ENCODE measurements at regions not wholly inside any gene's neighbourhood (a gene's known extent, or its start where the extent isn't known, plus 50 kb on each side); places are given as distances from the start of the nearest gene placed in this dataset.

DNA sequence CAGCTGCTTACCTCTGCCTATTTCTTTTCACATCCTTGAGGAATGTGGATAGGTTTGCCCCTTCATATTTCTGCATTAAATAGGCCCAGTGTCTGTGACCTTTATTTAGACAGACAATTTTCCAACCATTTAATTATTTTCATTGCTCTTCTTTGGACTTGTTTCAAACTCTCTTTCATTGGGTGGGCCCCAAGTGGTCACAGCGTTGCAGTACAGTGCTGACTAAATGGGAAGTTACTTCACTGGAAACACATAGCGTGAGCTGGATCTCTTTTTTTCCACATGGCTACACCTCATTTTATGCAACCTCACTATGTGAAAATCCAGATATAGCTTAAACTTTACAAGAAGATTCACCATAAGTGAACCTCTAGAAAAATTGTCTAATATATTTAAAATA, 438.9 kb downstream of the ADAMTS20 start:
- Histone ChIP-seq H3K27me3 (ENCODE audit: control insufficient read depth in 1 of 2, insufficient read depth in 2 of 2, low read length in 1 of 2) (no peaks in the 10 kb centered on the region), H3K36me3 (ENCODE audit: control insufficient read depth in 1 of 2, insufficient read depth in 2 of 2, low read length in 1 of 2) (no peaks in the 10 kb centered on the region), H3K9me3 (ENCODE audit: control insufficient read depth, low read length) (no peaks in the 10 kb centered on the region), H3K4me1 (ENCODE audit: control insufficient read depth in 1 of 2, insufficient read depth in 2 of 2, low read length in 2 of 2) (no peaks in the 10 kb centered on the region), H3K4me3 (ENCODE audit: low read length in 2 of 2) (no peak overlapping the region), H3K27ac (ENCODE audit: low read depth in 1 of 2, low read length in 2 of 2) (no peak overlapping the region)
- DNase-seq (no peak), ATAC-seq (ENCODE audit: low FRiP score) (no peak)
- 90 to 92% methylated on average over 2 of the region's 2 CpGs for WGBS, 2 donors
- intact Hi-C loops (cut with DNase I), result no loop called here

DNA sequence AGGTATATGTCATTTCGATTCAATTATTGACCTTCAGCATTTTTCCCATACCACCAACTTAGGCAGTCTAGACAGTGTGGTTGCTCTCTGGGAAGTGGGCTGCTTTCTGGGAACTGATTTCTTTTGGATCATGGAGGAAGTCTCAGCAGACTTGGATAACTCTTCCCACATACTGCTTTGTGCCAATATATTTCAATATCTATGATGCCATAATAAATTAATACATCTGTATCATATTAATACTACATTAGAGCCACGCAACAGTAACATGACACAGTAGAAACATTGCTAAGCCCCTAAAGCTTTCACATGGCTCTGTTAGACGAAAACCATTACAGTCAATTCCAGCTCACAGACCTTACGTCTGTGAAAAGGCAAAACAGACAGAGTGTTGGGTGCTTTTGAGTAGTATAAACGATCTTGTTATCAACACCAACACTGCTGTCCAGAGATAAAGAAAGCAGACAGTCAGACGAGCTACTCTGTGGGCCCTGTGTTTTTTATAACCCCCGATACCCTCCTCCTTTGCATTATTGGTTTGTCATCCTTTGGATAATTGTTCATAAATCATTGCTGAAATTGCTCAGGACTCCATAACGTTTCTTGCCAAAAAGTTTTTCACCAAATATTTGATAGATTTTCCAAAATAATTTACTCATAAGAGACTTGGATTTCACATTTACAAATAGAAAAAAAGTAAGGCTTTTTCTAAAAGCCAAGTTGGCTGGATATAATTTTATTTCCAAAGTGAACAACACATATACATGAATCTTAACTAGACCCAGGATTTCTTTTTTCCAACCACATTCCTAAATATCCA, 439.7 kb downstream of the ADAMTS20 start:
- Histone ChIP-seq H3K27ac (ENCODE audit: low read depth in 1 of 2, low read length in 2 of 2) (no peak overlapping the region), H3K36me3 (ENCODE audit: control insufficient read depth in 1 of 2, insufficient read depth in 2 of 2, low read length in 1 of 2) (no peaks in the 10 kb centered on the region), H3K9me3 (ENCODE audit: control insufficient read depth, low read length) (no peaks in the 10 kb centered on the region), H3K4me1 (ENCODE audit: control insufficient read depth in 1 of 2, insufficient read depth in 2 of 2, low read length in 2 of 2) (no peaks in the 10 kb centered on the region), H3K4me3 (ENCODE audit: low read length in 2 of 2) (no peak overlapping the region), H3K27me3 (ENCODE audit: control insufficient read depth in 1 of 2, insufficient read depth in 2 of 2, low read length in 1 of 2) (no peaks in the 10 kb centered on the region)
- intact Hi-C loops (cut with DNase I), result no loop called here
- ATAC-seq (ENCODE audit: low FRiP score) (peak; percentile 59), DNase-seq (no peak)
- WGBS, 2 donors, result 39 to 45% methylated on average over 8 of the region's 8 CpGs

DNA sequence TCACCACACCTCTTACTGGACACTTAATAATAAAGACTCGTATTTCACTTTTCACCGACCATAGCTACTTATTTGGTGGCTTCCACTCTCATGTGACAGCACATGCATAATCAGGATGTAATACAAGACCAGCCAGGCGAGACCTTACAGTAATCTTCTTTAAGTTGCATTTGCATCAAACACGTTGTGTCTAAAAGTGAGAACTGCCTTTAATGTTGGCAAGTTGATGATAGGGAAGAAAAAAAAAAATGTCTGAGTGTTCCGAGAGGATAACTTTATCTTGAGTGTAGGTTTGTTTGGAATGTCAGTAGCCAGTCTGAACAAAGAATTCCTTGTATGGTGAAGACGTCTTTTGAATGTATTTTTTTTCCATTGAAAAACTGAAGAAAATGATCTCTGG, 440.4 kb downstream of the ADAMTS20 start:
- intact Hi-C loops (cut with DNase I), result no loop called here
- ATAC-seq (ENCODE audit: low FRiP score), result no peak
- Histone ChIP-seq H3K27me3 (ENCODE audit: control insufficient read depth in 1 of 2, insufficient read depth in 2 of 2, low read length in 1 of 2) (no peaks in the 10 kb centered on the region), H3K36me3 (ENCODE audit: control insufficient read depth in 1 of 2, insufficient read depth in 2 of 2, low read length in 1 of 2) (no peaks in the 10 kb centered on the region), H3K27ac (ENCODE audit: low read depth in 1 of 2, low read length in 2 of 2) (no peak overlapping the region), H3K4me1 (ENCODE audit: control insufficient read depth in 1 of 2, insufficient read depth in 2 of 2, low read length in 2 of 2) (no peaks in the 10 kb centered on the region), H3K4me3 (ENCODE audit: low read length in 2 of 2) (no peak overlapping the region), H3K9me3 (ENCODE audit: control insufficient read depth, low read length) (no peaks in the 10 kb centered on the region)
- WGBS, 2 donors, result 56 to 59% methylated on average over 6 of the region's 6 CpGs
- no peak for DNase-seq

DNA sequence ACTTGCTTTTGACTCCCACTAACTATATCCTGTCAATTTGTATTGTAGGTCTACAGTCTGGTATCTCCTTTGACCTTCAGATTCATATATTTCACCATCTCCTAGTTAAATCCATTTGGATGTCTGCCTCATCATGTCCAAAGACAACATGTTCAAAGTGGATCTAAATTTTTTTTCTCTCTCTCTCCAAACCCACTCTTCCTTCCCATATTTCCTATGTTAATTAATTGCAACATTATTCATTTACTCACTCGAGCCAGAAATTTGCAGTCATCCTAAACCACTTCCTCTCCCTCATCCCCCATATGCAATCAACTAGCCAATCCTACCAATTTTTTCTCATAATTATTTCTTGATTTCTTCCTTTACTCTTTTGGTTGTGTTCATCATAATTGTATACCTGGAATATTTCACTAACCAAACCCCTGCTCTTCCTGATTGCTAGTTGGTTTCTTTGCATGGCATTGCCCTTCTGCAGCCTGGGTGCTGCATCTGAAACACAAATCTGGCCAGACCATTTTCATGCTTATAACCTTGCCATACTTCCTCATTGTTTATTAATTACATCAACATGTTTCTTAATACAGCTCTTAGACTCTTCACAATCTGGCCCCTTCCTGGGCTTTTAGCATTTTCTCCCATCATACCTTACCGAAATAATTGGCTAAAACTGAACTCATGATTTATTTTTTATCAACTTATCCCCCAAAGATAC, 442.2 kb downstream of the ADAMTS20 start:
- DNase-seq (no peak), ATAC-seq (ENCODE audit: low FRiP score) (no peak)
- intact Hi-C loops (cut with DNase I), result no loop called here
- Histone ChIP-seq H3K27ac (ENCODE audit: low read depth in 1 of 2, low read length in 2 of 2) (no peak overlapping the region), H3K4me3 (ENCODE audit: low read length in 2 of 2) (no peak overlapping the region), H3K9me3 (ENCODE audit: control insufficient read depth, low read length) (no peaks in the 10 kb centered on the region), H3K36me3 (ENCODE audit: control insufficient read depth in 1 of 2, insufficient read depth in 2 of 2, low read length in 1 of 2) (no peaks in the 10 kb centered on the region), H3K27me3 (ENCODE audit: control insufficient read depth in 1 of 2, insufficient read depth in 2 of 2, low read length in 1 of 2) (no peaks in the 10 kb centered on the region), H3K4me1 (ENCODE audit: control insufficient read depth in 1 of 2, insufficient read depth in 2 of 2, low read length in 2 of 2) (no peaks in the 10 kb centered on the region)
- 94 to 100% methylated on average over 2 of the region's 2 CpGs for WGBS, 2 donors

DNA sequence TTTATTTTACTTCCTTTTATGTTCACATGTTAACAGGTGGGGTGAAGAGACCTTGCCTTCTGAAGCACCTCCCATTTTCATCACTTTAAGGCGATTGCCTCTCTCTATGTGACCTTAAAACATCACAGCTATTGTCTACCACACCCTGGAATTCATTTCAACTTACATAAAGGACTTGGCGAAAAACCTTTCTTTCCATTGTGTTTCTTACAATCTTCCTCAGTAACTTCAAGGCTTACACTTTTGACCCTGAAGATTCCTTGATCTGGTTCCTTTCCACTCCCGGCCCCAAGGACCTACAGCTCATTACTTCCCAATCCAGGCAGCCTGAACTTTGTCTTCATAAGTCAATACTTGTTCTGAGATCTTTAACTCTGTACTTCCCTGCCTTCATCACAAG, 443.3 kb downstream of the ADAMTS20 start:
- no peaks in the 10 kb centered on the region for H3K27me3 ChIP-seq (ENCODE audit: control insufficient read depth in 1 of 2, insufficient read depth in 2 of 2, low read length in 1 of 2)
- H3K27ac ChIP-seq (ENCODE audit: low read depth in 1 of 2, low read length in 2 of 2), result no peak overlapping the region
- no peaks in the 10 kb centered on the region for H3K36me3 ChIP-seq (ENCODE audit: control insufficient read depth in 1 of 2, insufficient read depth in 2 of 2, low read length in 1 of 2)
- ATAC-seq (ENCODE audit: low FRiP score) (no peak), DNase-seq (no peak)
- no peaks in the 10 kb centered on the region for H3K4me1 ChIP-seq (ENCODE audit: control insufficient read depth in 1 of 2, insufficient read depth in 2 of 2, low read length in 2 of 2)
- H3K4me3 ChIP-seq (ENCODE audit: low read length in 2 of 2), result no peak overlapping the region
- intact Hi-C loops (cut with DNase I), result no loop called here
- no peaks in the 10 kb centered on the region for H3K9me3 ChIP-seq (ENCODE audit: control insufficient read depth, low read length)
- 94 to 95% methylated on average over 3 of the region's 3 CpGs for WGBS, 2 donors

DNA sequence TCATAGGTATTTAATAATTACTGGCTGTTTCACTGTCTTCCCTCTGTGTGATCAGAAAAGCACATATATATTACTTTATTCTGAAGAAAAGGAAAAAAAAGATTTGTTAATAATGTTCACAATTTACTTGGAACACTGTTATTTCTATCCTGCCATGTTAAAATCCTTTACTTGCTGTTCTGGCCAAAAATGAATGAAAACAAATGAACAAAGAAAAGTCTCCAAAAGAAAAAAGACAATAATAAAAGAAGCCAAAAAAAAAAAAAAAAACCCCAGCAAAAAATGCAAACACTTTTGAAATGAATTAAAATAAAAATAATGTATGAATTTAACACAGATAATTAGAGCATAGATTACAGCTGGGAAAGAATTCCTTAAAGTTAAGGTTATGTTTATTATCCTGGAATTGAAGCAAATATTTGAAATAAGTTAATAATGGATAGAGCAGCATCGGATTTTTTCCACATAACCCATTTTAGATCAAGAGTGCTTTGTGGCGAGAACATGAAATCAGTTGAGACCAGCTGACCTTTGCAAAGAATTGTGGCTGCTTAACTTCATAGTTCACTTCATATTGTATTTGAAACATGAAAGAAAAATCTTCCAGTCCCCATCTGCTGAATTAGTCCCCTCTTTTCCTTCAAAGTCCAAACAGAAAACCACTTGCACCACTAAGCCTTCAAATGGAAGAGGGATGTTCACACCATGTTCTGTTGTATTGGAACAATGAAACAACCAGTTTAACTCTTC, 444.8 kb downstream of the ADAMTS20 start:
- WGBS, 2 donors, result 10 to 11% methylated on average over 2 of the region's 2 CpGs
- no peak overlapping the region for H3K27ac ChIP-seq (ENCODE audit: low read depth in 1 of 2, low read length in 2 of 2)
- H3K9me3 ChIP-seq (ENCODE audit: control insufficient read depth, low read length), result no peaks in the 10 kb centered on the region
- intact Hi-C loops (cut with DNase I), result no loop called here
- no peak for DNase-seq
- no peaks in the 10 kb centered on the region for H3K27me3 ChIP-seq (ENCODE audit: control insufficient read depth in 1 of 2, insufficient read depth in 2 of 2, low read length in 1 of 2)
- no peaks in the 10 kb centered on the region for H3K36me3 ChIP-seq (ENCODE audit: control insufficient read depth in 1 of 2, insufficient read depth in 2 of 2, low read length in 1 of 2)
- H3K4me1 ChIP-seq (ENCODE audit: control insufficient read depth in 1 of 2, insufficient read depth in 2 of 2, low read length in 2 of 2), result no peaks in the 10 kb centered on the region
- no peak for ATAC-seq (ENCODE audit: low FRiP score)
- no peak overlapping the region for H3K4me3 ChIP-seq (ENCODE audit: low read length in 2 of 2)

DNA sequence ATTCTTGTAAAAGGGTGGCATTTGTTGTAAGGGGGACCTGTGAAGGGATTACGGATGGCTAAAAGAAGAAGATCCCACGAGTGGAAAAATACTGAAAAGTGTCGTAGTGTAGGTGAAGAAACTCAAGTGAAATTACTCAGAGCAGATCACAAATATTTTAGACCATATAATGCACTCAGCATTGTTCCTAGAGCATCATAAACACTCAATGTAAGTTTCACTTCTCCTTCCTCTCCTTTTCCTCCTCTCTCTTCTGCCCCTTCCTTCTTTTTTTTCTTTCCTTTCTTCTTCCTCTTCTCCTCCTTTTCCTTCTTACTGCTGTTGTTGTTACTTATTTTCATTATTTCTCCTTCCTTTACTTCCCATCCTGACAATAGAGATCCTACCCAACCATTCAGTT, 445.6 kb downstream of the ADAMTS20 start:
- WGBS, 2 donors, result 57 to 60% methylated on average over 3 of the region's 3 CpGs
- H3K27ac ChIP-seq (ENCODE audit: low read depth in 1 of 2, low read length in 2 of 2), result no peak overlapping the region
- DNase-seq (no peak), ATAC-seq (ENCODE audit: low FRiP score) (no peak)
- no peaks in the 10 kb centered on the region for H3K36me3 ChIP-seq (ENCODE audit: control insufficient read depth in 1 of 2, insufficient read depth in 2 of 2, low read length in 1 of 2)
- no peaks in the 10 kb centered on the region for H3K9me3 ChIP-seq (ENCODE audit: control insufficient read depth, low read length)
- no peaks in the 10 kb centered on the region for H3K27me3 ChIP-seq (ENCODE audit: control insufficient read depth in 1 of 2, insufficient read depth in 2 of 2, low read length in 1 of 2)
- intact Hi-C loops (cut with DNase I), result no loop called here
- H3K4me1 ChIP-seq (ENCODE audit: control insufficient read depth in 1 of 2, insufficient read depth in 2 of 2, low read length in 2 of 2), result no peaks in the 10 kb centered on the region
- H3K4me3 ChIP-seq (ENCODE audit: low read length in 2 of 2), result no peak overlapping the region

DNA sequence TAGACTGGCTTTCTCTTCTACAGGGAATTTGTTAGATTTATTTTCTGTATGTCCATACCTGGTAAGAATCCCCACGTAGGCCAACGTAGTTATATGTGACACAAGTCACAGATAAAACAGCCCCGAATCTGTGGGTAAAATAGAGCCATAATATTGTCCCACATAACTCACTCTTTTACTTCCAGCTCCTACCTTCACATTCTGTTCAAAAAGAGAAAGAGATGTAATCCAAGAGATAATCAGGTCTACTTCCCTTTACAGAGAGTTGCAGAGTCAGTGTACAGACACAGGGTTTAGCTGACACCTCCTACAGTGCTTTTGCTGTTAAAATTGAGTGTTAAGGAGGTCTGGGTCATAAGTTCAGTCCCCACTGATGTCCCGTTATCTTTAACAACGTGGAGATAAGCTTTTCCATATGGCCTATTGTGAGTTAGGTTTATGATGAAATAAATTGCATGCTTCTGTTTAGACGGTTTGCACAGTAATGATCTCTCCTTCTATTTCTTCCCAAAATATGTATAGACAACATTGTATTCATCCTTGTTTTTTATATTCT, 446.5 kb downstream of the ADAMTS20 start:
- Histone ChIP-seq H3K4me3 (ENCODE audit: low read length in 2 of 2) (no peak overlapping the region), H3K4me1 (ENCODE audit: control insufficient read depth in 1 of 2, insufficient read depth in 2 of 2, low read length in 2 of 2) (no peaks in the 10 kb centered on the region), H3K9me3 (ENCODE audit: control insufficient read depth, low read length) (no peaks in the 10 kb centered on the region), H3K27ac (ENCODE audit: low read depth in 1 of 2, low read length in 2 of 2) (no peak overlapping the region), H3K27me3 (ENCODE audit: control insufficient read depth in 1 of 2, insufficient read depth in 2 of 2, low read length in 1 of 2) (no peaks in the 10 kb centered on the region), H3K36me3 (ENCODE audit: control insufficient read depth in 1 of 2, insufficient read depth in 2 of 2, low read length in 1 of 2) (no peaks in the 10 kb centered on the region)
- no peak for DNase-seq
- intact Hi-C loops (cut with DNase I), result no loop called here
- ATAC-seq (ENCODE audit: low FRiP score), result no peak
- WGBS, 2 donors, result 70 to 72% methylated on average over 6 of the region's 6 CpGs
